ENCODE measurements at regions not wholly inside any gene's neighbourhood (a gene's known extent, or its start where the extent isn't known, plus 50 kb on each side); places are given as distances from the start of the nearest gene placed in this dataset.

- TF ChIP-seq, protein P1, sequence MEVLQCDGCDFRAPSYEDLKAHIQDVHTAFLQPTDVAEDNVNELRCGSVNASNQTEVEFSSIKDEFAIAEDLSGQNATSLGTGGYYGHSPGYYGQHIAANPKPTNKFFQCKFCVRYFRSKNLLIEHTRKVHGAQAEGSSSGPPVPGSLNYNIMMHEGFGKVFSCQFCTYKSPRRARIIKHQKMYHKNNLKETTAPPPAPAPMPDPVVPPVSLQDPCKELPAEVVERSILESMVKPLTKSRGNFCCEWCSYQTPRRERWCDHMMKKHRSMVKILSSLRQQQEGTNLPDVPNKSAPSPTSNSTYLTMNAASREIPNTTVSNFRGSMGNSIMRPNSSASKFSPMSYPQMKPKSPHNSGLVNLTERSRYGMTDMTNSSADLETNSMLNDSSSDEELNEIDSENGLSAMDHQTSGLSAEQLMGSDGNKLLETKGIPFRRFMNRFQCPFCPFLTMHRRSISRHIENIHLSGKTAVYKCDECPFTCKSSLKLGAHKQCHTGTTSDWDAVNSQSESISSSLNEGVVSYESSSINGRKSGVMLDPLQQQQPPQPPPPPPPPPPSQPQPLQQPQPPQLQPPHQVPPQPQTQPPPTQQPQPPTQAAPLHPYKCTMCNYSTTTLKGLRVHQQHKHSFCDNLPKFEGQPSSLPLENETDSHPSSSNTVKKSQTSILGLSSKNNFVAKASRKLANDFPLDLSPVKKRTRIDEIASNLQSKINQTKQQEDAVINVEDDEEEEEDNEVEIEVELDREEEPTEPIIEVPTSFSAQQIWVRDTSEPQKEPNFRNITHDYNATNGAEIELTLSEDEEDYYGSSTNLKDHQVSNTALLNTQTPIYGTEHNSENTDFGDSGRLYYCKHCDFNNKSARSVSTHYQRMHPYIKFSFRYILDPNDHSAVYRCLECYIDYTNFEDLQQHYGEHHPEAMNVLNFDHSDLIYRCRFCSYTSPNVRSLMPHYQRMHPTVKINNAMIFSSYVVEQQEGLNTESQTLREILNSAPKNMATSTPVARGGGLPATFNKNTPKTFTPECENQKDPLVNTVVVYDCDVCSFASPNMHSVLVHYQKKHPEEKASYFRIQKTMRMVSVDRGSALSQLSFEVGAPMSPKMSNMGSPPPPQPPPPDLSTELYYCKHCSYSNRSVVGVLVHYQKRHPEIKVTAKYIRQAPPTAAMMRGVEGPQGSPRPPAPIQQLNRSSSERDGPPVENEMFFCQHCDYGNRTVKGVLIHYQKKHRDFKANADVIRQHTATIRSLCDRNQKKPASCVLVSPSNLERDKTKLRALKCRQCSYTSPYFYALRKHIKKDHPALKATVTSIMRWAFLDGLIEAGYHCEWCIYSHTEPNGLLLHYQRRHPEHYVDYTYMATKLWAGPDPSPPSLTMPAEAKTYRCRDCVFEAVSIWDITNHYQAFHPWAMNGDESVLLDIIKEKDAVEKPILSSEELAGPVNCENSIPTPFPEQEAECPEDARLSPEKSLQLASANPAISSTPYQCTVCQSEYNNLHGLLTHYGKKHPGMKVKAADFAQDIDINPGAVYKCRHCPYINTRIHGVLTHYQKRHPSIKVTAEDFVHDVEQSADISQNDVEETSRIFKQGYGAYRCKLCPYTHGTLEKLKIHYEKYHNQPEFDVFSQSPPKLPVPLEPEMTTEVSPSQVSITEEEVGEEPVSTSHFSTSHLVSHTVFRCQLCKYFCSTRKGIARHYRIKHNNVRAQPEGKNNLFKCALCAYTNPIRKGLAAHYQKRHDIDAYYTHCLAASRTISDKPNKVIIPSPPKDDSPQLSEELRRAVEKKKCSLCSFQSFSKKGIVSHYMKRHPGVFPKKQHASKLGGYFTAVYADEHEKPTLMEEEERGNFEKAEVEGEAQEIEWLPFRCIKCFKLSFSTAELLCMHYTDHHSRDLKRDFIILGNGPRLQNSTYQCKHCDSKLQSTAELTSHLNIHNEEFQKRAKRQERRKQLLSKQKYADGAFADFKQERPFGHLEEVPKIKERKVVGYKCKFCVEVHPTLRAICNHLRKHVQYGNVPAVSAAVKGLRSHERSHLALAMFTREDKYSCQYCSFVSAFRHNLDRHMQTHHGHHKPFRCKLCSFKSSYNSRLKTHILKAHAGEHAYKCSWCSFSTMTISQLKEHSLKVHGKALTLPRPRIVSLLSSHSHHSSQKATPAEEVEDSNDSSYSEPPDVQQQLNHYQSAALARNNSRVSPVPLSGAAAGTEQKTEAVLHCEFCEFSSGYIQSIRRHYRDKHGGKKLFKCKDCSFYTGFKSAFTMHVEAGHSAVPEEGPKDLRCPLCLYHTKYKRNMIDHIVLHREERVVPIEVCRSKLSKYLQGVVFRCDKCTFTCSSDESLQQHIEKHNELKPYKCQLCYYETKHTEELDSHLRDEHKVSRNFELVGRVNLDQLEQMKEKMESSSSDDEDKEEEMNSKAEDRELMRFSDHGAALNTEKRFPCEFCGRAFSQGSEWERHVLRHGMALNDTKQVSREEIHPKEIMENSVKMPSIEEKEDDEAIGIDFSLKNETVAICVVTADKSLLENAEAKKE (CRISPR knock-in tag; IDR thresholded peaks at IDR 0.05): no peak
- TF ChIP-seq ZNF331 (CRISPR knock-in tag; IDR thresholded peaks at IDR 0.05; ENCODE audit: low read depth) (no peak), JUNB (IDR thresholded peaks at IDR 0.05; ENCODE audit: unreplicated experiment) (no peak)
Observed at GRCh38 chr14:30221546-30221945, 293.9 kb upstream of the PRKD1 start (continued).

DNA sequence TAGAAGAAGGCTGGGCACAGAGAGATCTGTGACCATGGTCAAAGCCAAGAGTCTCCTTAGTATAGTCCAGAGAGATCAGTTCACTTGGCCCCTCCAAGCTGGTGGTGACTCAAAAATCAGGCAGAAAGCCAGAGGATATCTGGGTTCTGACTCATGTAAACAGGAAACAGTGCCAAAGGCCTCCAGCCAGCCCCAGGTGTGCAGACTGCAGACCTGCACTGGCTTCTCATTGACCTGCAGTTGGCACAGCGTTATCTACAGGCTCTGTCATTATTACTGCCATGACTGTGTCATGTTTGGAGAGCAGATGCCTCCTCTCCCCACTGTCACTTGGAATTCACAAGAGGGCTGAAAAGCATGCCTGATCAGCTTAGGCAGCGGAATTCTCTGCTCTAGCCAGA is 295.7 kb upstream of the PRKD1 start:
- H3K9me3 Mint-ChIP-seq: no peaks in the 10 kb centered on the region
- no peaks in the 10 kb centered on the region for H3K36me3 Mint-ChIP-seq (ENCODE audit: low read depth)
- Histone ChIP-seq H3K79me2 (replicated peaks; ENCODE audit: insufficient read depth) (no peaks in the 10 kb centered on the region), H3K27me3 (ENCODE audit: insufficient read depth) (no peaks in the 10 kb centered on the region), H3K9me2 (ENCODE audit: insufficient read depth) (no peaks in the 10 kb centered on the region), H3K36me3 (ENCODE audit: insufficient read depth) (no peaks in the 10 kb centered on the region), H3K4me1 (ENCODE audit: insufficient read depth) (no peaks in the 10 kb centered on the region), H3F3A (replicated peaks; ENCODE audit: low read depth) (no peaks in the 10 kb centered on the region), H3K4me2 (no peak overlapping the region), H4K20me1 (replicated peaks; ENCODE audit: insufficient read depth) (no peaks in the 10 kb centered on the region), H2AFZ (no peak overlapping the region), H3K4me3 (no peak overlapping the region), H3K27ac (ENCODE audit: low read depth) (no peak overlapping the region)
- no peak overlapping the region for H3K4me3 Mint-ChIP-seq
- no peaks in the 10 kb centered on the region for H3K4me1 Mint-ChIP-seq
- TF ChIP-seq CTCF (conservative IDR thresholded peaks at IDR 0.05; ENCODE audit: low read depth in 2 of 2) (no peak), NANOG (IDR thresholded peaks at IDR 0.05; ENCODE audit: borderline replicate concordance) (no peak), EZH2phosphoT487 (IDR thresholded peaks at IDR 0.05; ENCODE audit: unreplicated experiment) (no peak)
- H3K27me3 Mint-ChIP-seq (ENCODE audit: insufficient read depth, low read depth, poor library complexity): no peaks in the 10 kb centered on the region
- no peak for DNase-seq (ENCODE audit: low spot score)
- no peak for ATAC-seq
- no peak overlapping the region for H3K27ac Mint-ChIP-seq

Measured in GM23338 (cell line).